HG02981 (cell line): ENCODE measurements at regions not wholly inside any gene's neighbourhood (a gene's known extent, or its start where the extent isn't known, plus 50 kb on each side); places are given as distances from the start of the nearest gene placed in this dataset.

ENCODE experiments used
- ATAC-seq: cut with Tn5 transposase; IDR thresholded peaks from one replicate; pipeline ENCODE4 v1.9.1; 2021; ENCODE audit warnings: mild to moderate bottlenecking, moderate library complexity; ENCODE audit not compliant: unreplicated experiment

DNA sequence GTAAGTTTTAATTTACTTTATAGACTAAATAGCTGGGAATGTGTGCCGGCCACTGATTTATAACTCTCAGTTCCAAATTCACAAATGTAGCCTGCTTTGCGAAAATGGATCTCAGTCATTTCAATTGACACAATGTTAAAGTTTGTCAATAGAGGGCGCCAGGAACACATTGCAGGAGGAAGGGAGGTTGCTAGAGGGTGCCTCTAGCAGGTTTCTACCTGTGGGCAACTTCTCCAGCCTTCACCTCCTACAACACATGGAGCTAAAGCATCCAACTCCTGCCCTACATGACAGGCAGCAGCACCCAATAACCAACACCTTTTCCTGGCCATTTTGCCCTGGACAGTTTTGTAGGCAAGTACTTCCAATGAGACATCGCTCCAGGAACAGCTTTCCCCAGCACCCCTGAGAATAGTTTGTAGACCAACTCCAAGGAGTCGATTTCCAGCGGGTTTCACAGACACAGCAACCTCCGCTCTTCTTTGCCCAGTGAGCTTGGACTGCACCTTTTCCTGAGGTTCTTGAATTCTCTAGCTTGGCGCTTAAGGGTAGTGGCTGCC lies 784.8 kb upstream of the CDH2 start:
- no peak for ATAC-seq

DNA sequence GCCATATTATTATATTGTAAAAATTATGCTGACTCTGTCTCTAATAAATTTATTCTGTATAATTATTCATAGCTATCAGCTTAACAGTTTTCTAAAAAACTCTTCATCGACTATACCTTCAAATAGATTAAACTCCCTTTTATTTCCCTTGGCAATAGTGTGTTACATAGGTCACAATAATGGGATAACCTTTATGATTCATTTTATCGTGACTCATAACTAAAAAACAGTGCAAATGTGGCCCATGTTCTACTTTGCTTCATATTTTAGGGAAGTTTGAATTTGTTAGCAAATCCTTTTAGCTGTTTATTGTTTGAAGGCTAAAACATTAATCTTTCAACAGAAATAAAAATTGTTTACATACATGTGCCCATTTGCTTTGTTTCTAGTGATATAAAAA lies 783.2 kb upstream of the CDH2 start:
- no peak for ATAC-seq

DNA sequence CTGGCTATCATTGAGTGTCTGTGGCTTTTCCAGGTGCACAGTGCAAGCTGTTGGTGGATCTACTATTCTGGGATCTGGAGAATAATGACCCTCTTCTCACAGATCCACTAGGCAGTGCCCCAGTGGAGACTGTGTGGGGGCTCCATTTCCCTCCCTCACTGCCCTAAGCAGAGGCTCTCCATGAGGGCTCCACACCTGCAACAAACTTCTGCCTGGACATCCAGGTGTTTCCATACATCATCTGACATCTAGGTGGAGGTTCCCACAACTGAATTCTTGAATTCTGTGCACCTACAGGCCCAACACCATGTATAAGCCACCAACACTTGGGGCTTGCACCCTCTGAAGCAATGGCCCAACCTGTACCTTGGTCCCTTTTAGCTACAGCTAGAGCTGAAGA lies 775.4 kb upstream of the CDH2 start:
- no peak for ATAC-seq

DNA sequence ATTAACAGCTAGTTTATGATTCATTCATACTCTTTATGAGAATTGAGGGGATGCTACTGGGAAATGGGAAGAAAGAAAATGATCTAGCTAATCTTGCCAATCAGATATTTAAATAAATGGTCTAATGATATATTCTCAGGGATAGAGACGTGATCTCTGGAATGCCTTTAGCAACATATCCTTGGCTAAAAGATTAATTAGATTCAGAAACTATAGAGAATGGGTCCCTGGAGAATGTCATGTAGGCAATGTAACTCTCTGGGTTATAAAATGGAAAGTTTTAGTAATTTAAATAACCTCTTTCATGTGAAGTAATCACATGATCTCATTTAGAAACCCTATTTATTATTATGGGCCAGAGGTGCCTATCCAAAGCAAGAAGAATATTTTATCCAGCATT lies 771.0 kb upstream of the CDH2 start:
- ATAC-seq, result no peak

DNA sequence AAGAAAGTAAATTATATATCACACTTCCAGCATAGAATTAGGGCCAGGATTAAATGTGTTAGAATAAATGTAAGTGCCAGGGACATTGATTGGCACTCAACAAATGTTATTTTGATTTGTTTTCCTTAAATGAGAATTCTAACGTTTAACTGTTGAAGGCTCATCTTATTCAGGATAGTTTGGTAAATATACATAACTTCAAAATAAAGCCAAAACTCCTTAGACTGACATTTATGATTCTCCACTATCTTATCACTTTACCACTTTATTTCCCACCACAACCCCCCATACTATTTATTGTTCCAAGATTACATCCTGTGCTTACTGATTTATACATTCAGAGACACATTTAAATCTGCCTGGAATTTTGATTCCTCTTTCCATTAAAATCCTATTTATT lies 769.5 kb upstream of the CDH2 start:
- no peak for ATAC-seq

DNA sequence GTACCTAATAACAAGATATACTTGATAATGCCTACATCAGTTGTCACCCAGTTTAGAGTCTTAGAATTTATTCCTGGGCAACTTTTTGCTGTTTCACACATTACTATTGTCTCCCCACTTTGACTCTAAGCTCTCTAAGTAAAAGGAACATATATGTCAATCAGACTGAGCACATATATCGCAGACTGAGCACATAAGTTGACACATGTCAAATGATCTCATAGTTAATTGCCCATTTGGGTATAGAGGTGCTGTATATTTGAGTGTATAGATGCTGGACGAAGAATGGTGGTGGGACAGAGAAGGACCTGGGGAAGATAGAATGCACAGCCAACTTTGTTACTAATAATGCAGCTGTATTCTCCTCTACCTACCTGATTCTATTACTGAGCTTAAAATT lies 746.0 kb upstream of the CDH2 start:
- ATAC-seq, result no peak

DNA sequence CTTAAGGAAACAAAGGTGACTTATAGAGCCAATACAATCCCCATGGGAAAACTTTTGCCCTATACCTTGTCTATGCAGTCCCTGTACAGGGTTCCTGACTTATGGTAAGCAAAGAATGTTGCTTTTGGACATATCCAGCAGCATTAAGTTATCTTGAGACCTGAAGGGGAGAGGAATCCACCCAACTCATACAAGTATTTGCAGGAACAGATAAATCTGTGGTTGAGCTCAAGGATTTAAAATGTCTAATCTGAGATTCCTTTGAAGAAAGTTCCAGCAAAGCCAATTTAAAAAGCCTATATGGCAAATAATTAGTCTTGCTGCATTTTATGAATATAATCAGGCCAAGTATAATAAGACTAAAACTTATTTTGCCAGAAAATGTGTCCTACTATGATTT lies 739.5 kb upstream of the CDH2 start:
- ATAC-seq, result no peak

DNA sequence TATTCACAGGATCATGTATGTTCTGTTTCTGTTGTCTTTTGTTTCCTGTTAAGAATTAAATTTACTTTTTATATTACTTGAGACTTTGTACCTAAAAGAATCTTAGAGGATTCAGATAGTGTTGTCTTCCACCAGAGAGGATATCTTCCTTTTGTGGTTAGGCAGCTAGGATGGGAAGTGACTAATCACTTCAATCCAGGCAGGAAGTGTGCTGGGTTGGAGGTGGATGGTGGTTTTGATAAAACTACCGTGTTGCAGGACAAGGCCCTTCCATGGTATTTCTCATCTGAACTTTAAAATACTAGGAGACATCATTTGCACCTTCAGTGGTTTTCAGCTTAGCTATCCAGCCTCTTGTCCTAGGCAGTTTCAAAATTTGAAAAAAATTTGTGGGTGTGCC lies 728.6 kb upstream of the CDH2 start:
- no peak for ATAC-seq

DNA sequence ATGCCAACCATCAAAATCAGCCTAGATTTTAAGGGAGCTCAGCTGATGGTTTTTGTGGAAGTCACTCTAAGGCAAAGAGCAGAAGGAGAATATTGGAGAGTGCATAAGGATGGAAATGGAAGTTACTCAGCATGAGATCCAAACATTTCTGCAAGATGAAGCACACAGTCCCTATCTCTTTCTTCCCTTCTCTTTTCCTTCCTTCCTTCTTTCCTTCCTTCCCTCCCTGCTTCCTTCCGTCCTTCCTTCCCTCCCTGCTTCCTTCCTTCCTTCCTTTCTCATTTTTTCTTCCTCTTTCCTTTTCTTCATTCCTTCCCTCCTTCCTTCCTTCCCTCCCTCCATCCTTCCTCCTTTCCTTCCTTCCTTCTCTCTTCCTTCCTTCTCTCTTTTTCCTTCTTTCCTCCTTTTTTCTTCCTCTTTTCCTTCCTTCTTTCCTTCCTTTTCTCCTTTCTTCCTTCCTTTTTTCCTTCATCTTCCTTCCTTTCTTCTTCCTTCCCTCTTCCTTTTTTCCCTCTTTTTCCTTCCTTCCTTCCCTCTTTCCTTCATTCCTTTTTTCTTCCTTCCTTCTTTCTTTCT lies 727.9 kb upstream of the CDH2 start:
- ATAC-seq, result no peak

DNA sequence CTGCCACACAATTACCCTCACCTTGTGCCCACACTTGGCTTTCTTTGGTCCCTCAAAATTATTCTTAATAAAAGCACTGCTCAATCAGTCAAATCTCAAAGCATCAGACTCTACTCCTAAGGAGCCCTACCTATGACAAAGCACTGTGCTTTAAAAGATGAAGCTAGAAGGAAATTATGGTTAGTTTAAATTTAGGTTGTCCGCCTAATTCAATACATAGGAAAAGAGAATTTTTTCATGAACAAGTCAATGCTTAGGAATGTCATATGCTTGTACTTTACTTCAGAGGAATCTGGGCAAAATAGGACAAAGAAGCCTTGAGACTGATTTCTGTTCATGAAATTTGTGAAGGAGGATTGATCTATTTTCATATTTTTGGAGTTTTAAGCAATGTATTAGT lies 726.4 kb upstream of the CDH2 start:
- no peak for ATAC-seq

DNA sequence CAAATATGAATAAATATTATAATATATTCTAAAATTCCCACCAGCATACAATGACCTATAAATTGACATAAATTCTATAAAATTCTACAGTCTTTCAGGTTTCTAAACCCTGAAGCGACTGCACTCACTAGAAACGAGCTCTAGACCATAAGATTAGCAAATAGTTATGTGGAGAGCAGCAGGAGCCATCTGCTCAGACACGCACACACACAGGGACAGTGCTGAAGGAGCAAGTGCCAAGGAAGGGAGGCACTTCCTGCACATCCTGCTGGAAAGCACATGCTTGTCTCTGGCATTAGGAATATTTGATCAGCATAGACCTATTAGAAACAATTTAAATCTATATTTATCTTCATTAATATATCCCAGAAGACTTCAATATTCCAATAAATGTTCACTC lies 713.9 kb upstream of the CDH2 start:
- ATAC-seq, result no peak

DNA sequence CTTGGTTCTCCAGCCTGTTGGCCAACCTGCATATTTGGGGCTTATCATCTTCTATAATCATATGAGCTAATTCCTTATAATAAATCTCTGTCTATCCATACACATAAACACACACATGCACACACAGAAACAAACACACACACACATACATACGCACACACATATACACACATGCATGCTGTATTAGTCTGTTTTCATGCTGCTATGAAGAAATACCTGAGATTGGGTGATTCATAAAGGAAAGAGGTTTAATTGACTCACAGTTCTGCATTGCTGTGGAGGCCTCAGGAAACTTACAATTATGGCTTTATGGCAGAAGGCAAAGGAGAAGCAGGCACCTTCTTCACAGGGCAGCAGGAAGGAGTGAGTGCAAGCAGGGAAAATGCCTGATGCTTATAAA lies 707.4 kb upstream of the CDH2 start:
- no peak for ATAC-seq

DNA sequence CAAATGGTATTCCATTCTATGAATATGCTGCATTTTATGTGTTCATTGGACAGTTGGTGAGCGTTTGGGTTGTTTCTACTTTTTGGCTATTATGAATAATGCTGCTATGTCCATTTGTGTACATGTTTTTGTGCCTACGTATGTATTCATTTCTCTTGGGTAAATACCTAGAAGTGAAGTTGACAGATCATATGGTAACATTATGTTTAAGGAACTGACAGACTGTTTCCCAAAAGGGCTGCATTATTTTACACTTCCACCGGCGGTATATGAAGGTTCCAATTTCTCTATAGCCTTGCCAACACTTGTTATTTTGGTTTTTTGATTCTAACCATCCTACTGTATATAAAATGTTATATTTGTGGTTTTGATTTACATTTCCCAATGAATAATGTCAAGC lies 703.9 kb upstream of the CDH2 start:
- ATAC-seq, result no peak

DNA sequence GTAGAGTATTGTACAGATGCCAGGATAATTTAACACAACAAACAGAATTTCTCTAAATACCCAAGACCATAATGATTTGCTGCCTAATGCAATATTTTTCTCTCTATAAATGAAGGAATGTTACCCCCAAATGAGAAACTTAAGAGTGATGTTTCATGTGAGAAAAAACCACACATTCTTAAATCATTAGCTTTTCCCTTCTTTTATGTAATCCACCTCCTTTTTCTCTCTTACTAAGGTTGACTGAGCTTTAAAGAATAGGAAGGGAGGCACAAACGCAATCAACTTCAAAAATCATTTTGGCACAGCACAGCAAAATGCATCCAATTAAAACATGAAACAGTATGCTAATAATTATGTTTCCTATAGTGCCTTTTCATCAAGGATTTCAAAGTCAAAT lies 698.1 kb upstream of the CDH2 start:
- ATAC-seq, result no peak

DNA sequence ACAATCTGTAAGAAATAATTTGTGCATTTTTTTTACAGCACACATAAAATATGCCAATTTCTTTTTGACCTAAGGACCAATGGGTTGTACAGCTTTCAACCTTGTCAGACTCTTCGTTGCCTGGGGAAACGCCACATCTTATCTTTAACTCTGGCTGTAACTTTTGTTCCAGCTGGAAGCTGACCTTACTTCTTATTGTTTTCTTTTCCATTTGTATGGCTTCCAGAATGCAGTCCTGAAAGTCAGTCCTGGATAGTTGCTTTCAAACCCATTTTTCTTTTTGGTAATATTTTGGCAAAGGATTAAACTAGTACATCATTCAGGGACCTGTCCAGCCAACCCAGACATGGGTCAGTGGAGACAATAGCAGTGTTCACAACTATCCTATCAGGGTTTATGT lies 686.5 kb upstream of the CDH2 start:
- no peak for ATAC-seq

DNA sequence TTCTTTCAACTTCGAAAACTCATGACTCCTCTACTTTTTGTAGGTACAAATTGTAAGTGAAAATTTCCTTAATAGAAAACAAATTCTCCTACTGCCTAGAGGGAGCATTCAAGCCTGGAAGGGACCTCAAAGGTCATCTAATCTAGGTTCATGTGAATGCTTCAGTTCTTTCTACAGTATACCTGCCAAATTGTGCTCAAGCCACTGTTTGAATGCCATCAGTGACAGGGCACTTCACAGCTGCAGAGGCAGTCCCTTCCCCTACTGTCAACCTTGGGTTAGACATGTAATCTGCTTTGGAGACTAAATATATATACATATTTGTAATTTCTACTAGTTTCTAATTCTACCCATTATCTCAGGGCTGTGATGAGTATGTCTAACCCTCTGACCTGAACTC lies 681.3 kb upstream of the CDH2 start:
- no peak for ATAC-seq

DNA sequence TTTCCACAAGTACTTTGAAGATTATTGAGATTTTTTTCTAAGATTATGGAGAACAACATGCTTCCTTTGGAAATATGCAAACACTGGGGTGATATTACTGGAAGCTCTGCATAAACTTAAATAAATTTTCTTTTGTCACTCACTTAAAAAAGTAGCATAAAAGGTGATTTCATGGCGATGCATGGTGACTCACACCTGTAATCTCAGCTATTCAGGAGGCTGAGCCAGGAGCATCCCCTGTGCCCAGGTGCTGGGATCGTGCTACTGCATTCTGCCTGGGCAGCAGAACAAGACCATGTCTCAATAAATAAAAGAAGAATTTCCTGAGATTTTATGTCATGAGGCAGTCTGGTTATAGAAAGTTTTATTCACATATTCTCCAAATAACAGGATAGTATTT lies 679.1 kb upstream of the CDH2 start:
- no peak for ATAC-seq

DNA sequence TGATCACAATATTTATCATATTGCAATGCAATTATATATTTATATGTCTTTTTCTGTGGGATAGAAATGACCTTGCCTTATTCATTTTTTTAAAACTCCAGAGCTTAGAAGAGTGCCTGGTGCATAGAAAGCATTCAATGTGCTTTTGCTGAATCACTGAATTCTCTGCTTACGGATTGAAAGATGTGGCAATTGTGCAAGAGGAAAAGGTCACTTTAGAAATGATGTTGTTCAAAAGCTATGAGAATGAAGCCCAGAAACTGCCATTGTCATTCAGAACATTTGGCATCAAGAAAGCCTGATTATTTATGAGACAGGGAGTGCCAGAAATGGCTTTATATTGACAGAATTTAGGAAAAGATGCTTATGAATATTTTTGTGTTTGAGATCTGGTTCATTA lies 678.6 kb upstream of the CDH2 start:
- ATAC-seq, result no peak

DNA sequence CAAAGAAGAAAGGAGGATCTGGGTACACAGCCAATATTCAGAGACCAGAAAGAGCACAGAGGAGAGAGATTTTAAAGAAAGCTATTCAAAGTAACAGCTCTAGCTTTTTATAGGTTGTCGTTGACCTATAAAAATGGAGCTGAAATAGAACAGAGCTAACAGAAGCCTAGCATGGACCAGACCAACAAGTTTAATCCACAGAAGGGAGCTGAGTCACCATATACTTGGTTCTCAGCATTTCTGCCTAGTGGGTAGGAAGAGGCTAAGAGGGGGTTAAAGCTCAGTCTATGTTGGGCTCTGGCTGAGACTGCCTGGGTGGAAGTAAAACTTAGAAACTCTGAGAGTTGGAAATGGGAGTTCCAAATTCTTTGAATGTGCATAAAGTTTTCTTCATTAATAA lies 678.0 kb upstream of the CDH2 start:
- no peak for ATAC-seq

DNA sequence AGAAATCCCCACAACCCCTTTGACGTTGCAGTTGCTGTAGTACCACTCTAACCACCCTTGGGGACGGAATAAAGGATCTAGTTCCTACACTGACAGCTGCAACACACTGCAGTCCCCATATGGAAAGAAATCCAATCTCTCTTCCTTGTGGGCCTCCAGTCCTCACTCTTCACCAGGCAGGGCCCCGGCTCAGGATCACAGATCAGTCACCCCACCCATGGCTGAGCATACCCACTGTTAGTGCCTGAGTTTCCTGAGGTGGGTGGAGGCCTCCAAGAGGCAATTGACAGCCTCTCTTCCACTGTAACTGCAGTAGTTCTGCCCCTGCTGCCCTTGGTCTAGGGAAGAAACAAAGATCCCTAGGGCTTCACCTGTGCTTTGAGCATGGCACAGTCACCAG lies 670.0 kb upstream of the CDH2 start:
- no peak for ATAC-seq

DNA sequence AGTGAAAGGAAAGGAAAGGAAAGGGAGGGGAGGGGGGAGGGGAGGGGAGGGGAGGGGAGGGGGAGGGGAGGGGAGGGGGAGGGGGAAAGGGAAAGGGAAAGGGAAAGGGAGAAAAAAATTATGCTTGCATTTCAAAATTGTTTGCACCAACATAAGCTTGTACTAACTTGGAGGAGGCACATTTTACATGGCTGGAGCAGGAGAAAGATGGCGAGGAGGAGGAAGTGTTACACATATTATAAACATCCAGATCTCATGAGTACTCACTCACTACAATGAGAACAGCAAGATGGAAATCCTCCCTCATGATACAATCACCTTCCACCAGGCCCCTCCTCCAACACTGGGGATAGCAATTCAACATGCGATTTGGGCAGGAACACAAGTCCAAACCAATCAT lies 660.2 kb upstream of the CDH2 start:
- no peak for ATAC-seq

DNA sequence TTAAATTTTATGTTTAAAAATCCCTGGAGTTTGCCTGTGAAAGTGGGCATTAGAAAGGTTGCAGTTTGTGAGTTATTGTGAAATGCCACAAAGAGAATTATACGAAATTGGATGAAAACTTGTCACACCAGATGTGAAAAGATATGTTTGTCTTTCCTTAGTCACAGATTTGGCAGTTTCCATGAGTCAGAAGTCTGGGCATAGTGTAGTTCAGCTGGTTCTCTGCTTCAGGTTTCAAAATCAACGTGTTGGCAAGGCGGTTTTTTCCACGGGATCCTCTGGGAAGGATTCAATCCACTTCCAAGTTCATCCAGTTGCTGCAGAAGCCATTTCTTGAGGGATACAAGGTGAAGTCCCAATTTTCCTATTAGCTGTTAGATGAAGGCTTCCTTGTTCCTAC lies 658.0 kb upstream of the CDH2 start:
- ATAC-seq, result no peak

DNA sequence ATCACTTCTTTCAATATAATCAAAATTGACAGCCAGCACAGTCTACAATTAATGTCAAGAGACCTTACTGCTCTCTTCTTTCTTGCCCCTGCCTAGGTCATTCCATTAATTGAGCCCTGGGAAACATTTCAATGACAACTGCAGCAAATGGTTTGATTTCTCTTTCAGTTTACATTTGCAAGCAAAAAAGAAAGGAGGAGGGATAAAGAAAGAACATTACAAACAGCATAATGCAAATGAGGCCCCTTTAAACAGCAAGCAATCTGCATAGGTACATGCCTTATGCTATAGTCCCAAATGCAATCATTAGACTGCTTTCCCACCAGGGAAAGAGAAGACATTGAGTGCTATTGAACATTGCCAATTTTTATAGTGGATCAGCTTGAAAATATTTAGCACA lies 655.0 kb upstream of the CDH2 start:
- no peak for ATAC-seq

DNA sequence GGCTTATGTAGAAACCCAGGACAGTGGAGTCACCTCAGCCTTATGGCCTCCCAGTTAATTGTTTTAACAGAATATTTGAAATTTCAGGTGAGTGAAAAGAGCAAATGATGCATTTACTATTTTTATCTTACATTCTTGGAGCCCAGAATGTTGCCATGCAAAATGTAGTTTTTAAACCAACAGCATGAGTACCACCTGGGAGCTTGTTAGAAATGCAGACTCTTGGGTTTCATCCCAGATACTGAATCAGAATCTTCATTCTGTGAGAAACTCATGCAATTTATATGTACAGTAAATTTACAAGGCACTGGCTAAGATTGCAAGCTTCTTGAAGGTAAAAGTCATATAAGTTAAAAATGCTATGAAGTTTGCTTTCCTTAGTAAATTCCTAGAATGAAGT lies 654.5 kb upstream of the CDH2 start:
- ATAC-seq, result no peak
